ENCODE measurements at regions not wholly inside any gene's neighbourhood (a gene's known extent, or its start where the extent isn't known, plus 50 kb on each side); places are given as distances from the start of the nearest gene placed in this dataset.

DNA sequence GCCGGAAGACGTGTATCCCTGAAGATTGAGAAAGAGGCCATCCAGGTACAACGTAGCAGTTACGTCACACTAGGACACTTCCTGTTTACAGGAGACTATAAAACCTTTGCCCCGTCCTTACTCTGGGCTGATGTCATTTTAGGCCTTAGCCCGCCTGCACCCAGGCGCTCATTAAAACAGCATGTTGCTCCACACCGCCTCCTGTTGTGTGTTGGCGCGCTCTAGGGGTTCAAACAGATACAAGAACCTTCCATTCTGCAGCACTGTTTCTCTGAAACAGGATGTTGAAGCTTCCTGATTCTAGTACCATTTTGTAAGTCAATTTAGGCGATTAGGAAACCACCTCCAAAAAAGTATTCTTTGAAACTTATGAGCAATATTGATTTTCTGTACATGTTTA, 722.1 kb downstream of the PCDH7 start:
- no peak for TF ChIP-seq EZH2 (IDR thresholded peaks at IDR 0.05)
- TF ChIP-seq, protein P1, sequence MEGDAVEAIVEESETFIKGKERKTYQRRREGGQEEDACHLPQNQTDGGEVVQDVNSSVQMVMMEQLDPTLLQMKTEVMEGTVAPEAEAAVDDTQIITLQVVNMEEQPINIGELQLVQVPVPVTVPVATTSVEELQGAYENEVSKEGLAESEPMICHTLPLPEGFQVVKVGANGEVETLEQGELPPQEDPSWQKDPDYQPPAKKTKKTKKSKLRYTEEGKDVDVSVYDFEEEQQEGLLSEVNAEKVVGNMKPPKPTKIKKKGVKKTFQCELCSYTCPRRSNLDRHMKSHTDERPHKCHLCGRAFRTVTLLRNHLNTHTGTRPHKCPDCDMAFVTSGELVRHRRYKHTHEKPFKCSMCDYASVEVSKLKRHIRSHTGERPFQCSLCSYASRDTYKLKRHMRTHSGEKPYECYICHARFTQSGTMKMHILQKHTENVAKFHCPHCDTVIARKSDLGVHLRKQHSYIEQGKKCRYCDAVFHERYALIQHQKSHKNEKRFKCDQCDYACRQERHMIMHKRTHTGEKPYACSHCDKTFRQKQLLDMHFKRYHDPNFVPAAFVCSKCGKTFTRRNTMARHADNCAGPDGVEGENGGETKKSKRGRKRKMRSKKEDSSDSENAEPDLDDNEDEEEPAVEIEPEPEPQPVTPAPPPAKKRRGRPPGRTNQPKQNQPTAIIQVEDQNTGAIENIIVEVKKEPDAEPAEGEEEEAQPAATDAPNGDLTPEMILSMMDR (IDR thresholded peaks at IDR 0.05), result peak; percentile 35
- TF ChIP-seq EZH2phosphoT487 (IDR thresholded peaks at IDR 0.05), result no peak

Measured in neural progenitor cell (in vitro differentiated cells).